HG02973 (cell line): ENCODE measurements at regions not wholly inside any gene's neighbourhood (a gene's known extent, or its start where the extent isn't known, plus 50 kb on each side); places are given as distances from the start of the nearest gene placed in this dataset.
"Not testable (repeated sequence)": the region's sequence is repeated elsewhere in the genome, so short reads cannot be mapped to it uniquely, and the experiment has no call there.

Experiments used
- ATAC-seq: cut with Tn5 transposase; IDR thresholded peaks from one replicate; pipeline ENCODE4 v1.9.1; 2021; ENCODE audit warnings: moderate library complexity; ENCODE audit not compliant: unreplicated experiment

GRCh38 chr12:86723326-86723725 is 467.1 kb upstream of the MGAT4C start:
- no peak for ATAC-seq

- no peak for ATAC-seq
Observed at GRCh38 chr12:86721713-86722397, 465.7 kb upstream of the MGAT4C start.

- no peak for ATAC-seq
Observed at GRCh38 chr12:86719381-86719780, 463.2 kb upstream of the MGAT4C start.

GRCh38 chr12:86713121-86713520 is 456.9 kb upstream of the MGAT4C start:
- no peak for ATAC-seq

- ATAC-seq, result no peak
Observed at GRCh38 chr12:86712425-86712843, 456.2 kb upstream of the MGAT4C start.

GRCh38 chr12:86711731-86712130 is 455.5 kb upstream of the MGAT4C start:
- no peak for ATAC-seq

- no peak for ATAC-seq
Observed at GRCh38 chr12:86710109-86710508, 453.9 kb upstream of the MGAT4C start.

GRCh38 chr12:86709017-86709416 is 452.8 kb upstream of the MGAT4C start:
- not testable (repeated sequence) for ATAC-seq

- no peak for ATAC-seq
Observed at GRCh38 chr12:86698641-86698980, 442.4 kb upstream of the MGAT4C start.

GRCh38 chr12:86697916-86698640 is 441.9 kb upstream of the MGAT4C start:
- ATAC-seq, result no peak

GRCh38 chr12:86683568-86684304 is 427.5 kb upstream of the MGAT4C start:
- no peak for ATAC-seq

- no peak for ATAC-seq
Observed at GRCh38 chr12:86681060-86681459, 424.9 kb upstream of the MGAT4C start.

- no peak for ATAC-seq
Observed at GRCh38 chr12:86675197-86675596, 419.0 kb upstream of the MGAT4C start.

GRCh38 chr12:86670986-86671385 is 414.8 kb upstream of the MGAT4C start:
- no peak for ATAC-seq

- ATAC-seq, result no peak
Observed at GRCh38 chr12:86669010-86669409, 412.8 kb upstream of the MGAT4C start.

- no peak for ATAC-seq
Observed at GRCh38 chr12:86666316-86666715, 410.1 kb upstream of the MGAT4C start.

GRCh38 chr12:86663716-86664115 is 407.5 kb upstream of the MGAT4C start:
- no peak for ATAC-seq

GRCh38 chr12:86663173-86663572 is 407.0 kb upstream of the MGAT4C start:
- no peak for ATAC-seq

- ATAC-seq, result no peak
Observed at GRCh38 chr12:86662464-86662863, 406.3 kb upstream of the MGAT4C start.

GRCh38 chr12:86660488-86661147 is 404.4 kb upstream of the MGAT4C start:
- no peak for ATAC-seq

GRCh38 chr12:86659985-86660384 is 403.8 kb upstream of the MGAT4C start:
- no peak for ATAC-seq
